ENCODE measurements at regions not wholly inside any gene's neighbourhood (a gene's known extent, or its start where the extent isn't known, plus 50 kb on each side); places are given as distances from the start of the nearest gene placed in this dataset.

GRCh38 chr4:136749989-136750388 is 782.3 kb downstream of the PCDH18 start:
- no peak overlapping the region for H2AFZ ChIP-seq (replicated peaks; ENCODE audit: low read length, poor library complexity)
- H2BK15ac ChIP-seq (ENCODE audit: low read depth, low read length) = no peak overlapping the region
- H2AK5ac ChIP-seq (ENCODE audit: low read depth, low read length) = no peak overlapping the region
- no peaks in the 10 kb centered on the region for H4K20me1 ChIP-seq (ENCODE audit: insufficient read depth, low read length)
- no TSS peak for BruUV-seq (replicated peaks)
- H3K56ac ChIP-seq (ENCODE audit: extremely low read depth, insufficient read depth, low read length) = no peak overlapping the region
- no peaks in the 10 kb centered on the region for H3K27me3 ChIP-seq (ENCODE audit: control insufficient read depth, insufficient read depth, low read length)
- peak overlapping the region; percentile 11; the same call in 1 of the 2 replicates for H4K91ac ChIP-seq (ENCODE audit: insufficient read depth, low read depth, low read length)
- dilution Hi-C loops (cut with HindIII; ENCODE audit: low sequenced_read_pairs, unreplicated experiment) (no loop called here), intact Hi-C loops (cut with micrococcal nuclease) (no loop called here), in situ Hi-C loops (cut with MboI; ENCODE audit: low sequenced_read_pairs) (no loop called here)
- H3K9me3 ChIP-seq (ENCODE audit: control insufficient read depth, insufficient read depth, low read length) = no peaks in the 10 kb centered on the region
- H3K36me3 ChIP-seq (ENCODE audit: control insufficient read depth, insufficient read depth, low read length) = no peaks in the 10 kb centered on the region
- H2BK120ac ChIP-seq (ENCODE audit: low read depth, low read length) = no peak overlapping the region
- no peak overlapping the region for H3K4ac ChIP-seq (ENCODE audit: low read depth, low read length)
- H3K9ac ChIP-seq (ENCODE audit: low read depth, low read length) = no peak overlapping the region
- H3K18ac ChIP-seq (ENCODE audit: low read depth, low read length) = no peak overlapping the region; the same call in none of the 2 replicates
- no peak overlapping the region for H3K27ac ChIP-seq (ENCODE audit: insufficient read depth, low read length)
- H3K4me1 ChIP-seq (ENCODE audit: control insufficient read depth, insufficient read depth, low read length) = peaks cover 3% of the 10 kb centered on the region; the same call in 1 of the 2 replicates
- H2BK5ac ChIP-seq (ENCODE audit: low read depth, low read length, poor library complexity, severe bottlenecking) = no peak overlapping the region
- POLR2A ChIA-PET (ENCODE audit: unreplicated experiment) = no interaction called here
- H4K8ac ChIP-seq (ENCODE audit: low read depth in 2 of 2, low read length in 2 of 2) = peak overlapping the region in 1 of 2 experiments; percentile 34; a peak in 1 of 4 replicates
- H3K79me1 ChIP-seq (ENCODE audit: low read depth in 1 of 2, low read length in 2 of 2) = no peaks in the 10 kb centered on the region
- H3K4me3 ChIP-seq (ENCODE audit: insufficient read depth, low read depth, low read length) = no peak overlapping the region
- H3K23ac ChIP-seq (ENCODE audit: low read depth, low read length) = no peak overlapping the region
- no peak overlapping the region for H3K4me2 ChIP-seq (ENCODE audit: low read depth, low read length)
- CTCF ChIA-PET = no interaction called here
- no peak overlapping the region for H3K14ac ChIP-seq (replicated peaks; ENCODE audit: low read depth, low read length)
- no peak overlapping the region for H4K5ac ChIP-seq (ENCODE audit: low read depth, low read length)
- no peak for ATAC-seq (ENCODE audit: low read depth)
- H3K9me1 ChIP-seq (ENCODE audit: insufficient read depth, low read length) = peaks cover 6% of the 10 kb centered on the region; the same call in 1 of the 2 replicates
- peak overlapping the region; percentile 31; the same call in 1 of the 2 replicates for H2BK20ac ChIP-seq (ENCODE audit: low read depth, low read length)
- TF ChIP-seq MXI1 (IDR thresholded peaks at IDR 0.05; ENCODE audit: borderline replicate concordance, low read depth, low read length) = no peak
- TF ChIP-seq MAZ (IDR thresholded peaks at IDR 0.05; ENCODE audit: borderline replicate concordance, low read depth, low read length) = no peak
- no peak for TF ChIP-seq RFX5 (IDR thresholded peaks at IDR 0.05; ENCODE audit: low read depth, low read length)
- no peak for TF ChIP-seq CEBPB (IDR thresholded peaks at IDR 0.05; ENCODE audit: low read depth, low read length)
- TF ChIP-seq SMC3 (IDR thresholded peaks at IDR 0.05; ENCODE audit: low read depth, low read length) = no peak
- no peak for TF ChIP-seq CTCF (conservative IDR thresholded peaks at IDR 0.05; ENCODE audit: low read depth, low read length)
- no peak for TF ChIP-seq USF2 (IDR thresholded peaks at IDR 0.05; ENCODE audit: low read depth, low read length)
- no peak for TF ChIP-seq NFE2L2 (IDR thresholded peaks at IDR 0.05; ENCODE audit: low read depth, low read length)
- TF ChIP-seq FOS (IDR thresholded peaks at IDR 0.05; ENCODE audit: low read depth, low read length) = no peak
- no peak for TF ChIP-seq POLR2A (IDR thresholded peaks at IDR 0.05; ENCODE audit: low read depth, low read length)
- no peak for TF ChIP-seq RCOR1 (IDR thresholded peaks at IDR 0.05; ENCODE audit: insufficient replicate concordance, low read length)
- no peak for TF ChIP-seq MAFK (IDR thresholded peaks at IDR 0.05; ENCODE audit: low read depth, low read length)
- TF ChIP-seq ELK1 (IDR thresholded peaks at IDR 0.05; ENCODE audit: borderline replicate concordance, low read depth, low read length) = no peak
- H2AK9ac ChIP-seq (replicated peaks; ENCODE audit: low read depth, low read length, poor library complexity) = no peak overlapping the region
- DNase-seq = no peak
- WGBS, 2 experiments (ENCODE audit: extremely low coverage in 2 of 2, insufficient read length in 1 of 2) = no CpG with 5 or more reads among the region's 2 CpGs

Data from IMR-90 (cell line).